DMS79 treated with DMSO at 0.1 percent for 48 hours (cell line): ENCODE measurements at regions not wholly inside any gene's neighbourhood (a gene's known extent, or its start where the extent isn't known, plus 50 kb on each side); places are given as distances from the start of the nearest gene placed in this dataset.

Experiments used
- DNase-seq: peaks from one replicate; lab custom pipeline; 2025; lab: John Stamatoyannopoulos, UW

GRCh38 chr1:29485096-29485925 lies 249.0 kb downstream of the PTPRU start:
- DNase-seq, result no peak

DNA sequence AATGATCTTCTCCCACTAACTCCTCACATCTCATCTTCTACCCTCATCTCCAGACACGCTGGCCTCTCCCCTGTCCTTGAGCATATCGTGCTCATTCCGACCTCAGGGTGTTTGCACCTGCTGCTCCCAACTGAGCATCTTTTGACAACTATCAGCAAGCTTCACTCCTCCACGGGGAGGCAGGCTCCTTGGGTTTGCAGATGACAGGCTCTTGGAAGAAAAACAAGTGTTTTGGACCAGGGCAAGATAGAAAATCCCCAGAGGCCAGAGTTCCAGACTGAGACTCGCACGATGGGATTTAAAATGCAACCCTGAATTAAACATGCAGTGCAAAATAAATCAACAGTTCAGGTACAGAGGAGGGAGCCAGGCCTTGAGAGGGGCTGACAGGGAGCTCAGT lies 246.7 kb downstream of the PTPRU start:
- no peak for DNase-seq

GRCh38 chr1:29482064-29482463 lies 245.7 kb downstream of the PTPRU start:
- DNase-seq, result no peak

- DNase-seq, result no peak
Observed at GRCh38 chr1:29481031-29481430, 244.7 kb downstream of the PTPRU start.

GRCh38 chr1:29478879-29479278 lies 242.6 kb downstream of the PTPRU start:
- DNase-seq, result no peak

DNA sequence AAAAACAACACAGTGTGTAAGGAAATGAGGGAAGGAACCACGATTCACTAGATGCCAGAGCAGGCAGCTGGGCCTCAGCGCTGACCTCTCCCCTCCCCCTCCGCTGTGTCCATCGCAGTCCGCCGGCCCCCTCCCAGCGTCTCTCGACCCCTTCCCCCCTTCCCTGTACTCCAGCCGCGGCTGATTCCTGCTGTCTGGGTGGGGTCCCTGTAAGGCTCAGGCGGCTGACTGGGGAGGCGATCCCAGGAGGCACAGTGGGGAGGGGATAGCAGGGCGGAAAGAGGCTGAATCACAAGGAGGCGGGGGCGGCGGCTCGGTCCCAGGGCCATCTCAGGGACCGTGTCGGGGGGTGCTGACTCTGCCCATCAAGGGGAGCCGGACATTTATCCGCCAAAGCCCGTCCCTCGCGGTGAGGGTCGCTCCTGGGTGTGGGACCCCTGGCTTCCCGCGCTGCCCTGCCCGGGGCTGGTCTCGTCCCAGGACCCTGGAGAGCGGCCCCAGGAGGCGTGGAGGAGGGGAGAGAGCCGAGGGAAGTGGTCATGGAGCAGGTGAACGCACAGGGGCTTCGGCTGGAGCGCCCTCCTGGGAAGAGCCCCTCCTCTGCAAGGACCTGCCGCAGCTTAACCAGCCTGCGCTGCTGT lies 241.9 kb downstream of the PTPRU start:
- no peak for DNase-seq

DNA sequence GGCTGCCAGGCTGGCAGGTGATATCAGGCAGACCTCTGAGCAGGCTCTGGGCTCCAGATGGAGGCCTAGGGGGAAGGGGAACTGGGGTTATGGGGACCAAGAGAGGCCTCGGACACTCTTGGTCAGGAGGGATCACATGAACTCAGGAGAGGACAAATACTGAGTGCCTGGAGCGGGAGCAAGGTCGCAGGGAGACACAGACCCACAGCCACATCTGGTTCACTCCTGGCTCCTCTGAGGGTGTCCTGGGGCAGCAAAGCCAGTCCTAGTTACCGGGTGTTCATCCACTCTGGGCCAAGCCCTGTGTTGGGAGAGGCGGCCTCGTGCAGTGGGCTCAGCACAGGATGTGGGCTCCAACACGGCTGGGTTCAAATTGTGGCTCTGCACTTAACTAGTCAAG lies 239.0 kb downstream of the PTPRU start:
- DNase-seq, result no peak

GRCh38 chr1:29474274-29475244 lies 238.2 kb downstream of the PTPRU start:
- DNase-seq, result no peak

- no peak for DNase-seq
Observed at GRCh38 chr1:29473161-29473855, 237.0 kb downstream of the PTPRU start.

DNA sequence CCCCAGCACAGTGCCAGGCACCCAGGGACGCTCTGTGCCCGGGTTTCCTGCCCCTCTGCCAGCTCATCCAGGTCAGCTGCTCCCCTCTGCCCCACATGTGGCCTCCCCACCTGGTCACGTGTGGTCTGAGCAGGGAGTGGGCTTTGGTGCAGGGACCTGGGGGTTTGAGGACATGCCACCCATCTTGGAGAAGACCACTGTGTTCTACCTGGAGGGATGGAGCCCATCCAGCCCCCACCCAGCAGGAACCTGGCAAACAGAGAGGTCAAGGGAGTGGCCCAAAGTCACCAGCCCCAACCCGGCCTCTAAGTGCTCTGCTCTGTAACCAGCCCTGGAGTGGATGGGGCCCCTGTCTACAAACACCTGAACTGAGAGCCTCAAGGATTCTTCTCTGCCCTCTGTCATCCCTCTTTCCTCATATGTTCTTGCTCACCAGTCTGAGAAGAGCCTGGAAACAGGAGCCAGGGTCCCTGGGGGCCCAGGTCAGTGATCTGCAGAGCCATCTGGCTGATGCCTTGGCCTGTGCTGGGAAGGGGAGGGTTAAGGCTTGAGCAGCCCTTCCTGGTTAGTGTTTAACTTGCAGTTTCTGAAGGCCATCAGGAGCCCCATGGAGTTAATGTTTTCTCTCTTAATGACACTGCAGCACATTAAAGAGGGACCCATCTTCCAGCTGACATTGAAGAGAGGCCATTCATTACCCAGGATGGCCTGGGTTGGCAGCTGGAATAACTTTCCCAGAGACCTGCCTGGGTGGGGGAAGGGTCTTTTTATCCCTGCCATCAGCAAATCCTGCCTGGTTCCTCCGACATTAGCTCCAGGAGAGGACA lies 235.4 kb downstream of the PTPRU start:
- DNase-seq, result no peak

DNA sequence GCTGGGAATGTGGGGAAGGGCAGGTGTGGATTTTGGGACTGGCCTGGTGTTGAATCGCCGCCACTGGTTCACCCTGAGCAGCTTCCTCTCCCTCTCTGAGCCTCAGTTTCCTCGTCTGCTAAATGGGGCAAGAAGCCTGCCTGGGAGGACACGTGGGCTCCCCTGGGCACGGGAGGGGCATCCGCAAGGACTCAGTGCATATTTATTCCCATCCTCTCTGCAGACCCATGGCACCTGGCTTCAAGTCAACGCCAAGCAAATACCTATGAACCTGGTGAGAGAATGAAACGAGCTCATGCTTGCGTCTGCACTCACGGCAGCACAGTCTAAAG lies 234.4 kb downstream of the PTPRU start:
- DNase-seq, result no peak

- DNase-seq, result no peak
Observed at GRCh38 chr1:29470087-29470787, 233.9 kb downstream of the PTPRU start.

DNA sequence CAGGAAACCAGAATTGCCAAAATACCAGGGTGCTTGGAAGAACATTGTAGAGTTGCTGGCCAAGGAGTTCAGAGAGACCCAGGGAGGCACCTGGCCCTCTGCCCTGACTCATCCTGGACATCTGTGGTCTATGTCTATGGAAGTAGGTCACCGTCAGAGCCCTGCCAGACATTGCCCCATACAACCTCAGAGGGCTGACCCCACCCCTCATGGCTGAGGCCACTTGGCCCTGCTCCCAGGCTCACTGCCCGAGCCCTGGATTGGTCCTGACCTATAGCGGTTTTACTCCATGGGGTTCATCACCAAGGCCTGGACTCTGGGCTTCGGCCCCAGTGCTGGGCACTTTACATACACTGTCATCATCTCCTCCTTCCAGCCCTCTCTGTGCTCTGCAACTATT lies 233.1 kb downstream of the PTPRU start:
- DNase-seq, result no peak

DNA sequence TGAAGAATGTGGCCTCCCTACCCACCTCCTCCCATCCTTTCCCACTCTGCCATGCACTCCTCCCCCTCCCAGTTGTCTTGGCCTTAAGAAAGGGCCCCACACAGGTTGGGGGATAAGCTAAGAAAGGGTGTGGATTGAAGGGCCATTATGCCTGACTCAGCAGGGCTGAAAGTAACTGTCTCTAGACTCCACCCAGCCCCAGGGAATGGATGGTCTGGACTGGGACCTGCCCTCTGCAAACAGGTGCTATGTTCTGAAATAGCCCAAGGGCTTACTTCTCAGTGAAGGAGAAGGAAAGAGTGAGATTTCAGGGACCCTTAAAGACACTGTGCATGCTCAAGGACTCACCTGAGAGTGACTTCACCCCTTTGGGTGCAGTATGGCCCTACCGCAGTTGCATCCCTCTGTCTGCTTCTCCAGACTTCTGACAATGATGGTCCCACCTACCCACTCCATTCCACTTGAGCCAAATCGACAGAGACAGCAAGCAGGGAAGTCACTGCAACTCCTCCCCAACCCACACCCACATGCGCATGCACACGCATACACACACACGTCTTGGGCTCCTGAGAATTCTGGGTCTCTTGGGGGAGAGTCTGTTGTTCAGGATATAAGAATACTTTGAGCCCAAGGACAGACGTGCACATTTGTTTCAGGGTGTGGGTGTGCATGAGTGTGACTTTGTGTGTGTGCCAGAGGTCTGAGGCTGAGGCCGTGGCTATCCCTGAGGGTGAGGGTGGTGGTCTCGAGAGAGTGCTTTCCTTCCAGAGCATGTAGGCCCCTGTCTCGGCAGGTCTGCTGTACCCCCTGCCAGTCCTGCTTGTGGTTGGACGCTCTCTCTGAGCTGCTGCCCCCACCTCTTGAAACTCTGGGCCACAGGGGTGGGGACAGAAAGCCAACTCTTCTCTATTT lies 231.9 kb downstream of the PTPRU start:
- DNase-seq, result no peak

DNA sequence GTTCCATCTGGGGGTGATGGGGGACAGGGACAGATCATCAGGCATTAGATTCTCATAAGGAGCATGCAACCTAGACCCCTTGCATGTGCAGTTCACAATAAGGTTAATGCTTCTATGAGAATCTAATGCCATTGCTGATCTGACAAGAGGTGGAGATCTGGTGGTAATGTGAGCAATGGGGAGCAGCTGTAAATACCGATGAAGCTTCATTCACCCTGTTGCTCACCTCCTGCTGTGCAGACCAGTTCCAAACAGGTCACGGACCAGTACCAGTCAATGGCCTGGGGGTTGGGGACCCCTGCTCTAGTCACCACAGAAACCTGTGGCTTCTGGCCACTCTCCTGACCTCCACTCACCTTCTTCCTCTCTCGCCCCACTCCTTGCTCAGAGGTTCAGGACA lies 229.9 kb downstream of the PTPRU start:
- no peak for DNase-seq

GRCh38 chr1:29465755-29466154 lies 229.4 kb downstream of the PTPRU start:
- DNase-seq, result no peak

DNA sequence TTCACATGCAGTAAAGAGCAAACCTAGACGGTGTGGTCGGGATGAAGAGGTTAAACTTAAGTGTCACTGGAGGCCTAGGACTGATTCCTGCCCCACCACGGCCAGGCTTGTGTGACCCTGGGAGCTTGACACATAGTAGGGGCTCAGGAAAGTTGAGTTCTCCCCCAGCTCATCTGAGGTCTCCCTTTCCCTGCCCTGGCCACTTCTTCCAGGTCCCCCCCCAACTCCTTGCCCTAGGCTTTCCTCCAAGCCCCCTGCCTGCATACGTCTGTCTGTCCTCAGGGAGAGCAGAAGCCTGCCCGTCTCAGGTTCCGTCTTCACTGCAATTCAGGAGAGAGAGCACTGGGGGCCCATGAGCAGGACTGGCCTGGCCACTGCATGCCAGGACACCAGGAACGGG lies 225.8 kb downstream of the PTPRU start:
- DNase-seq, result no peak

GRCh38 chr1:29461115-29461739 lies 224.9 kb downstream of the PTPRU start:
- DNase-seq, result no peak

- DNase-seq, result no peak
Observed at GRCh38 chr1:29460694-29461093, 224.4 kb downstream of the PTPRU start.
